BE2C (cell line): ENCODE measurements at regions not wholly inside any gene's neighbourhood (a gene's known extent, or its start where the extent isn't known, plus 50 kb on each side); places are given as distances from the start of the nearest gene placed in this dataset.

Experiments
- DNase-seq: peaks from one replicate; pipeline ENCODE4 v3.0.0-alpha.2; 2020
- H3K27me3 ChIP-seq: fragments of 250-450 bp; sonication (Bioruptor Pico); 2 replicates; pipeline ENCODE4 v1.5.1; 2020; ENCODE audit warnings: mild to moderate bottlenecking
- H3K36me3 ChIP-seq: fragments of 250-450 bp; sonication (Bioruptor Pico); 2 replicates; pipeline ENCODE4 v1.5.1; 2020; ENCODE audit warnings: mild to moderate bottlenecking
- H3K4me1 ChIP-seq: fragments of 250-450 bp; sonication (Bioruptor Pico); 2 replicates; pipeline ENCODE4 v1.5.1; 2020
- H3K4me3 ChIP-seq: 2 replicates; pipeline ENCODE4 v1.5.1; 2011; ENCODE audit warnings: low read depth, low read length
- H3K9me3 ChIP-seq: fragments of 250-450 bp; sonication (Bioruptor Pico); 2 replicates; pipeline ENCODE4 v1.5.1; 2020
- CTCF ChIP-seq: IDR thresholded peaks from 2 replicates; pipeline ENCODE4 v1.5.1; 2012; ENCODE audit warnings: mild to moderate bottlenecking, low read depth, low read length

DNA sequence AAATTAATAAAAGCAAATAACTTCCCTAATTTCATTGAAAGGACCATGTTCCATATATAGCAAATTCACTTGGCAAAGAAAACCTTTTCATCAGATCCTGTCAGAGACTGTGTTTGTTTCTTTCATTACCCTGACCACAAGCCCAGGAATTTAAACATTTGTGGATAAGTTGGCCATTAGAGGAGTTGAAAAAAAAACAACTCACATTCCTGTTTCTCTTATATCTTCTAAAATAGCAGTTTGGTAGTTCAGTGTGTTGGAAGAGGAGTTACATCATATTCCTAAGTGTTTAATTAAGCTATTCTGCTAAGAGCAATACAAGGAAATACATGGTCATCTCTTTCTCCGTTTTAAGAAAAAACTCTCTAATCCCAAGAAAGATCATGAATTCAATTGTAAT, 505.6 kb downstream of the TLE1 start:
- Histone ChIP-seq H3K27me3 (no peaks in the 10 kb centered on the region), H3K4me1 (no peaks in the 10 kb centered on the region), H3K4me3 (no peak overlapping the region), H3K9me3 (no peaks in the 10 kb centered on the region), H3K36me3 (no peaks in the 10 kb centered on the region)
- no peak for TF ChIP-seq CTCF
- DNase-seq = no peak

DNA sequence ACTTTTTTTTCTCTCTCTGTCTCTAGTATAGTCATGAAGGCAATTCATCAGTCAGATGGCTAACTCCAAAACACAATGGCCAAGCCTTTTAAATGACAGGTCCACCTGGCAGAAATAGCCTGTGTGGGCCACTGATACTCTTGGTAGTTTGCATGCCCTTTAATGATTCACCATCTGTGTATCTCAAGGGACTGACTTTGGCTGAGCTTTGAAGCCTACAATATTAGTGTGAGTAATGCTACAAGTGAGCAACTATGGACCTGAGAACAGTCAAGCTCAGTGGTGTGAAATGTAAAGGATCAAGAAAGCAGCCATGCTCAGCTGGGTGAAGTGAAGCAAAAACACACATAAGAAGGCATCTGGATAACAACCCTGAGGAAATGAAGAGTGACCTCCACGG, 506.9 kb downstream of the TLE1 start:
- no peak for TF ChIP-seq CTCF
- no peak for DNase-seq
- no peak overlapping the region for H3K4me3 ChIP-seq
- H3K36me3 ChIP-seq = no peaks in the 10 kb centered on the region
- no peaks in the 10 kb centered on the region for H3K4me1 ChIP-seq
- H3K9me3 ChIP-seq = no peaks in the 10 kb centered on the region
- no peaks in the 10 kb centered on the region for H3K27me3 ChIP-seq

- TF ChIP-seq CTCF = peak; percentile 31
These were observed 515.3 kb downstream of the TLE1 start for GRCh38 chr9:81174023-81174422.

DNA sequence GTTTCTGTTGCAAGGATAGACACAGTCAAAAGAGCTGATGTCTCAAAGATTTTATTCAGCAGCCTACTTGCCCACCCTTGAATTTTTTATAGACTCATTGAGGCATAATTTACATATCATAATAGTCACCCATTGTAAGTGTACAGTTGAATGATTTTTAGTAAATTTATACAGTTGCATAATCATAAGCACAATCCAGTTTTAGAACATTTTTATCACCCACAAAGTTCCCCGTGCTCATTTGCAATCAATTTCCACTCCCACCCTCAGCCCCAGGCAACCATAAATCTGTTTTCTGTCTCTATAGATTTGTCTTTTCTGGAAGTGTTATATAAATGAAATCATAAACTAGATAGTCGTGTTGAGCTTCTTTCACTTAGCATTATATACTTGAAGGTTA, 517.7 kb downstream of the TLE1 start:
- Histone ChIP-seq H3K4me3 (no peak overlapping the region), H3K9me3 (no peaks in the 10 kb centered on the region), H3K36me3 (no peaks in the 10 kb centered on the region), H3K27me3 (no peaks in the 10 kb centered on the region), H3K4me1 (no peaks in the 10 kb centered on the region)
- TF ChIP-seq CTCF = no peak
- DNase-seq = no peak

More at GRCh38 chr9:81174023-81174422, 515.3 kb downstream of the TLE1 start:
- no peak for DNase-seq
- H3K9me3 ChIP-seq = no peaks in the 10 kb centered on the region
- no peaks in the 10 kb centered on the region for H3K36me3 ChIP-seq
- H3K4me1 ChIP-seq = no peaks in the 10 kb centered on the region
- no peak overlapping the region for H3K4me3 ChIP-seq
- H3K27me3 ChIP-seq = no peaks in the 10 kb centered on the region

DNA sequence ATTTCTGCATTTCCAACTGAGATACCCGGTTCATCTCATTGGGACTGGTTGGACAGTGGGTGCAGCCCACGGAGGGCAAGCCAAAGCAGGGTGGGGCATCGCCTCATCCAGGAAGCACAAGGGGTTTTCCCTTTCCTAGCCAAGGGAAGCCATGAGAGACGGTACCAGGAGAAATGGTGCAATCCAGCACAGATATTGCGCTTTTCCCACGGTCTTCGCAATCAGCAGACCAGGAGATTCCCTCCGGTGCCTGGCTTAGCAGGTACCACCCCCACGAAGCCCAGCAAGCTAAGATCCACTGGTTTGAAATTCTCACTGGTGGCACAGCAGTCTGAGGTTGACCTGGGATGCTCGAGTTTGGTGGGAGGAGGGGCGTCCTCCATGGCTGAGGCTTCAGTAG, 527.0 kb downstream of the TLE1 start:
- Histone ChIP-seq H3K4me1 (no peaks in the 10 kb centered on the region), H3K4me3 (no peak overlapping the region), H3K36me3 (no peaks in the 10 kb centered on the region), H3K9me3 (no peaks in the 10 kb centered on the region), H3K27me3 (no peaks in the 10 kb centered on the region)
- TF ChIP-seq CTCF = no peak
- no peak for DNase-seq

GRCh38 chr9:81156381-81156780, 533.0 kb downstream of the TLE1 start:
- H3K4me1 ChIP-seq = no peaks in the 10 kb centered on the region; the same call in 1 of the 2 replicates
- no peaks in the 10 kb centered on the region for H3K36me3 ChIP-seq
- DNase-seq = no peak
- no peaks in the 10 kb centered on the region for H3K27me3 ChIP-seq
- H3K4me3 ChIP-seq = no peak overlapping the region
- no peaks in the 10 kb centered on the region for H3K9me3 ChIP-seq
- no peak for TF ChIP-seq CTCF
